GM18519 (cell line): ENCODE measurements at regions not wholly inside any gene's neighbourhood (a gene's known extent, or its start where the extent isn't known, plus 50 kb on each side); places are given as distances from the start of the nearest gene placed in this dataset.
"Not testable (repeated sequence)": the region's sequence is repeated elsewhere in the genome, so short reads cannot be mapped to it uniquely, and the experiment has no call there.

Experiments
- ATAC-seq: cut with Tn5 transposase; IDR thresholded peaks from one replicate; pipeline ENCODE4 v1.9.1; 2021; ENCODE audit warnings: mild to moderate bottlenecking, moderate library complexity; ENCODE audit not compliant: unreplicated experiment, low FRiP score

- ATAC-seq, result no peak
These were observed 1716.7 kb downstream of the SLITRK1 start for GRCh38 chr13:82165396-82166174.

GRCh38 chr13:82164780-82165395 is 1717.4 kb downstream of the SLITRK1 start:
- not testable (repeated sequence) for ATAC-seq

DNA sequence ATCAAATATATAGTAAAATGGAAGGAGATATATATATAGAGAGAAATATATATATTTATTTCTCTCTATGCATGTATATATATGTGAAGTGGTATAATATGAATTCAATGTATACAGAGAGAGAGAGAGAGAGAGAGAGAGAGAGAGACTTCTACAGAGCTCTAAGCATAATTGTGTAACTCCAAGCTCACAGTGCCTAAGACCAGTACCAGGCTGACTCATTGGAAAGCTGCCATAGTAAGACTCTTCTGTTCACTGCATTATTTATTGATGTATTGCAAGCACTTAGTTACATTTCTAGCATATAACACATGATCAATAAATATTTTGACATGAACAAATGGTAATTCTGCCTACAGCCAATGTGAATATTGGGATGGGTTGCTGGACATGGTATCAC is 1734.7 kb downstream of the SLITRK1 start:
- no peak for ATAC-seq

GRCh38 chr13:82136880-82137279 is 1745.4 kb downstream of the SLITRK1 start:
- no peak for ATAC-seq

DNA sequence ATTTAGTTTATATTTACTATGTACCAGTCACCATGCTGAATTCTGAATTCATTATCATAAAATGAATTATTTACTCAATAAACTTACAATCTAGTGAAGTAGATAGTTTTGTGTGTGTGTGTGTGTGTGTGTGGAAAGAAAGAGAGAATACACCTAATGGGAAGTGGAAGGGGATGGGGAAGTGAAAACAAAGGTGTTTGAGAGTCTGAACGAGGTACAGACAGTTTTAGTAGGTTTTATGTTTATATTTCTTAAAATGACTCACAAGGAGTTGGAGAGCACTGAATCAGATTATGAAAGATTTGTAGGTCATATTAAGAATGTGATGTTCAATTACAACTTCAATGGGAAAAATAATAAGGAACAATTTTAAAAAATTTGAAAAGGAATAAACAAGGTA is 1753.0 kb downstream of the SLITRK1 start:
- ATAC-seq, result no peak

DNA sequence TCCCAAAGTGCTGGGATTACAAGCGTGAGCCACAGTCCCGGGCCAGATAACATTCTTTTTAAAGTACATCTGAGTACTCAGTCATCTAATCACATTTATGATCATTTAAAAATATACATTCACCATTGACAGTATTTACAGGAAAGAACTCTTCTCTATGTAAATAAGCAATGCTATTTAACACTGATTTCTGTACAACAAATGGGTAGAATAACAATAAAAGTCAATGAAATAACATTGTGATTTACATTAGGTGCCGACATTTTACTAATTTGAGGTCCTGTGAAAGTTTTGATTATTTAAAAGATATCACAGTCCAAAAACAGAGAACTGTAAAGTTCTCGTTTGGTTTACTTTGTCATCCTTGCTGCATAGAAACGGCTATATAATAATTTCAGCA is 1763.7 kb downstream of the SLITRK1 start:
- ATAC-seq, result no peak

DNA sequence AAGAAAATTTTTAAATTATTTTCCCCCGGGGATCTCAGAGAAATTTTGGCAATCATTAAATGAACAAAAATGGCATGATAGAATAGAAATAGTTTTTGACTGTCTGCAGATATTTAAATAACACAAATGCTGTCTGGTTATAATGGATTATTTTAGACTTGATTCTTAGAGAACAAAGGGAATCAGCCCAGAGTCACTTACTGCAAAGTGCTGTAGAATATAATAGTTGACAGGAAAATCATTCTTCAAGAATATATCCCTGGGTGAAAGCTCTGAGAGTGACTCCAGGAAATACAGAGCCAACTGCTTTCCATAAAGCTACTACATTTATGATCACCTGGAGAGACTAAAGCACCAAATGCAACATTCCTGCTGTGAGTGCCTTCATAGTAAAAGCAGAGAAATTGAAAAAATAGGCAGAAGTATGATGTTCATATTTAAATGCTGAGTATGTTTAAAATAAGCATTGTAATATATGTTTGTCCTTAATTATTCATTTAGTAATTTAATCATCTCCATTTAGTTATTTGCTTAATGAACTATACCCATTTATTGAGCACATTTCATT is 1765.8 kb downstream of the SLITRK1 start:
- no peak for ATAC-seq

- ATAC-seq, result no peak
These were observed 1766.9 kb downstream of the SLITRK1 start for GRCh38 chr13:82115391-82115790.

DNA sequence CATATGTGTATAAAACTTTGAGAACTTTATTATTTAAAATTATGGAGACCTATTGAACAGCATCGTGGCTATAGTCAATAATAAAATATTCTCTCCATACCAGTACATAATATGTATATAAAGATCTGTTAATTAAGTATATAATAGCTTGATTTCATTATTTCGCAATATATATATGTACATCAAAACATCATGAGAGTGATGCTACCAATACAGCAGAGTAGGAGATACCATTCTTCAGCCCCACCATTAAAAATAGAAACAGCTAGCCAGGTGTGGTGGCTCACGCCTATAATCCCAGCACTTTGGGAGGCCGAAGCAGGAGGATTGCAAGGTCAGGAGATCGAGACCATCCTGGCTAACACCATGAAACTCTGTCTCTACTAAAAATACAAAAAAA is 1755.3 kb upstream of the SPRY2 start:
- no peak for ATAC-seq

GRCh38 chr13:82092312-82092711 is 1751.4 kb upstream of the SPRY2 start:
- no peak for ATAC-seq

DNA sequence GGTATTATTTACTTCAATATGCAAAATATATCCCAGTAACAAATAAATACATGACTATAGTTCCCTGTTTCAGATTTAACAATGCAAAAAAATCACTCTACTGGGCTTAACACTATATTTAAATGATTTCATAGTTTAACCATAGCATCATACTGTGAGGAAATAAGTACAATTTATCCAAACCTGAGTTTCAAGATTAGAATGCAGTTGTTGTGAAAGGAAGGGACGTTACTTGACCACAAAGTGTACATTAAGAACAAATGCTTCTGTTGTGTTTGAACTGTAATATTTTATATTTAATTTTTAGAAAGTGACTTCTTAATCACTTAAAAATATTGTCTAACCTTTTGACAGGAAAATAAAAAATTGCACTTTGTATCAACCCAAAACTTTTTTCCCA is 1747.9 kb upstream of the SPRY2 start:
- no peak for ATAC-seq

DNA sequence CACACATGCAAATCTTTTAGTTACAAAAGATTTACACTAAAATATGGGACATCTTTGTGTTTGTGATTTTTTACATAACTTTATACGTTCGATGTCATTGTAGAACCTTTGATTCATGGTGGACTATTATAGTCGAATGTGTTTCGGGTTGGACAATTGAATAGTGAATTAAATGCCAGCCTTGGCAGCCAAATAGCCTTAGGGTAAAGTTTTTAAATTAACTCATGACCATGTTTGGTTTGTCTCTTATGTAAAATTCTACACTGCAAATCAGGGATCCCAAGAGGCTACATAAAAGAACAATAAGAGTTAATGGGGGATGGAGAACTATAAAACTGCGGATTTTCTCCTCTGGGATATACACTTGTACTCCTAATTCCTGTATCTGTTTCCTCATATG is 1735.6 kb upstream of the SPRY2 start:
- no peak for ATAC-seq

DNA sequence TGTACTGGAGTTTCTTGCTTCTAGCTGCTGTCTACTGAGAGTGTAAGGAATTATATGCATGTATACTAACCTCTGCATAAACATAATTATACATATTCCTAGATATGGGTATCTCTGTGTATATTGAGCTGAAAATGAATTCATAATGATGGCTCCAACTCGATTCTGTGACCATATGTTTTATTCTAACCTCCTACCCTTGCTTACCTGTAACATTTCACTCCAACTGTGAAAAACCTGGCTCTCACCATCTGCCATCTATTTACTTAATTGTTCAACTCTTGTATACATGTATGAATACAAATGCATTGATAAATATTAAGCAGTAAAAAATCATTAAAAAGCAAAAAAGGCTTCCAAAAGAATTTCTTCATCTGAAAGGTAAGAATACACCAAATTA is 1729.5 kb upstream of the SPRY2 start:
- ATAC-seq, result no peak

- ATAC-seq, result no peak
These were observed 1721.8 kb upstream of the SPRY2 start for GRCh38 chr13:82062772-82063171.

DNA sequence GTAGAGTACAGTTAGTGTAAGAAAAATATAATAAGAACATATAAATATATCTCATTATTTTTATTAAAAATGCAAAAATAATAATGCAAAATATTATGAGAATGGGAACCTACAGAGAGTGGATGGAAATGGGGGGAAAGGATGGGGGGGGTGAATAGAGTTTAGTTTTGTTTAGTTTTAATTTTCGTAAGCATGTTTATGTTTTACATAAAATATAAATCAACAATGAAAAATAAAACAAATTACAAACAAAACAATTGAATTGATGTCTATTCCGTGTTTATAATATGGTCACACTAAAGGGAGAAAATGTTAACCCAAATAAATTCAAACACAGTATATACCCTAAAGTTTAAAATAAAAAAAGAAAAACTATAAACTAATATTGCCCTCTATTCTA is 1717.4 kb upstream of the SPRY2 start:
- ATAC-seq, result no peak

GRCh38 chr13:82045316-82045715 is 1704.4 kb upstream of the SPRY2 start:
- ATAC-seq, result not testable (repeated sequence)

DNA sequence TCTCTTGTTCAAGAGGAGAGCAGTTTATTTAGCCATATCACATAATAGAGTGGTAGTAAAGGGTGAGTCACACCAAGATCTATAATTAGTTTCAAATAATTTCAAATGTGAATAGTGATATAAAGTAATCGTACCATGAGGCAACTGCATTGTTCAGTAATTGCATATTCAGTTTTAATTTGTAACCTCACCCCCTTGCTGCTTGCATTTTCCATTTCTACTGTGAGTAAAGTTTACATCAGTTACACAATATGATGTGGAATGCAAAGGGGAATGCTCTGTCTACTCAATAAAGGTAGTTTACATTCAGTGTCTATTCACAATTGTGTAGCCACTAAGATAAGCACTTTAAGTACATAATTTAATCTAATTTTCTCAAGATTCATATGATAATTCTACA is 1695.7 kb upstream of the SPRY2 start:
- ATAC-seq, result no peak

- ATAC-seq, result no peak
These were observed 1670.4 kb upstream of the SPRY2 start for GRCh38 chr13:82011355-82011754.

GRCh38 chr13:82010780-82011179 is 1669.9 kb upstream of the SPRY2 start:
- ATAC-seq, result no peak

- no peak for ATAC-seq
These were observed 1661.8 kb upstream of the SPRY2 start for GRCh38 chr13:82002710-82003109.

GRCh38 chr13:81995316-81995715 is 1654.4 kb upstream of the SPRY2 start:
- no peak for ATAC-seq

GRCh38 chr13:81990652-81991051 is 1649.7 kb upstream of the SPRY2 start:
- ATAC-seq, result no peak
